K562 (cell line): ENCODE measurements at regions not wholly inside any gene's neighbourhood (a gene's known extent, or its start where the extent isn't known, plus 50 kb on each side); places are given as distances from the start of the nearest gene placed in this dataset.

Experiments used
- ATAC-seq: fragments of 200-7000 bp; cut with Tn5 transposase; 3 replicates; pipeline ENCODE4 v1.9.1; 2020; ENCODE audit warnings: moderate library complexity
- BruUV-seq: library from RNA; stranded (reverse); fragments of 400-500 nt; replicated peaks from 2 replicates; lab custom pipeline; 2021; lab: Mats Ljungman, UMichigan
- CTCF ChIA-PET: fragments of 300-600 bp; formaldehyde crosslinking; extraction: SDS; loops from one replicate; lab custom pipeline; 2021; ENCODE audit warnings: low intra/inter-chr PET ratio; lab: Yijun Ruan, JAX
- POLR2A ChIA-PET: fragments of 300-600, 350-650 bp; sonication (Branson Sonifier 250); formaldehyde crosslinking; extraction: SDS; loops from one replicate; lab custom pipeline; 2021; ENCODE audit warnings: antibody characterized with exemption, inconsistent platforms; lab: Yijun Ruan, JAX
- DNase-seq, 4 experiments: peaks; one replicate each; pipeline versions ENCODE4 v3.0.0 to v3.0.0-alpha.2; 2011 to 2018; ENCODE audit warnings: low spot score in 3 of 4, mixed read lengths in 3 of 4; ENCODE audit errors: extremely low read depth in 1 of 4
- FAIRE-seq: peaks from 2 replicates; lab custom pipeline; 2011; peaks lifted over from hg19 to GRCh38; lab: Jason Lieb, UNC
- H2AFZ ChIP-seq: 2 replicates; pipeline ENCODE4 v1.6.0; 2011; ENCODE audit warnings: low read depth, low read length, control low read depth, inconsistent platforms
- H3K27ac ChIP-seq: fragments of 200-600 bp; 3 replicates; pipeline ENCODE4 v1.8.0; 2011; ENCODE audit warnings: low read depth, mild to moderate bottlenecking, control low read depth, inconsistent platforms, low read length, moderate library complexity, mixed read lengths; ENCODE audit errors: extremely low read depth
- H3K27me3 ChIP-seq, 2 experiments: fragments of 300-600 bp in 1 of 2; 2 replicates in 1 of 2; 3 replicates in 1 of 2; pipeline versions ENCODE4 v1.6.0 to v1.8.0; 2011; ENCODE audit warnings: inconsistent platforms in 2 of 2, low read length in 2 of 2, mild to moderate bottlenecking in 1 of 2, mixed read lengths in 1 of 2, moderate library complexity in 1 of 2; ENCODE audit not compliant: control insufficient read depth in 2 of 2, insufficient read depth in 2 of 2
- H3K36me3 ChIP-seq: fragments of 300-600 bp; 3 replicates; pipeline ENCODE4 v1.8.0; 2011; ENCODE audit warnings: mild to moderate bottlenecking, low read length, inconsistent platforms; ENCODE audit not compliant: control insufficient read depth, insufficient read depth
- H3K4me1 ChIP-seq, 2 experiments: fragments of 200-600 bp in 1 of 2; replicated peaks in 1 of 2; 2 replicates in 1 of 2; 3 replicates in 1 of 2; pipeline versions ENCODE4 v1.5.1 to v1.8.0; 2011; ENCODE audit warnings: inconsistent platforms in 2 of 2, low read length in 2 of 2, mild to moderate bottlenecking in 1 of 2, mixed read lengths in 1 of 2, moderate library complexity in 1 of 2; ENCODE audit not compliant: control insufficient read depth in 2 of 2, insufficient read depth in 2 of 2
- H3K4me2 ChIP-seq: 2 replicates; pipeline ENCODE4 v1.6.1; 2011; ENCODE audit warnings: low read length, control low read depth, inconsistent platforms, mixed read lengths; ENCODE audit not compliant: insufficient read depth
- H3K4me3 ChIP-seq: fragments of 200-600 bp; sonication (generic), shearing (Covaris generic); 2 replicates; pipeline ENCODE4 v1.5.1; 2016; ENCODE audit warnings: control low read depth, inconsistent platforms
- H3K79me2 ChIP-seq: fragments of 200-600 bp; 3 replicates; pipeline ENCODE4 v1.8.0; 2011; ENCODE audit warnings: low read length, inconsistent platforms; ENCODE audit not compliant: control insufficient read depth, insufficient read depth
- H3K9ac ChIP-seq, 2 experiments: 2 replicates each; pipeline versions ENCODE4 v1.6.0 to v1.6.1; 2011; ENCODE audit warnings: low read depth in 2 of 2, low read length in 2 of 2, control low read depth in 1 of 2, inconsistent platforms in 1 of 2, mild to moderate bottlenecking in 1 of 2, mixed read lengths in 1 of 2; ENCODE audit not compliant: insufficient read depth in 1 of 2
- H3K9me1 ChIP-seq: one replicate; pipeline ENCODE4 v1.6.0; 2011; ENCODE audit warnings: inconsistent platforms, mild to moderate bottlenecking, low read length, moderate library complexity; ENCODE audit not compliant: control insufficient read depth, insufficient read depth
- H3K9me3 ChIP-seq: replicated peaks from 2 replicates; pipeline ENCODE4 v1.5.1; 2011; ENCODE audit warnings: low read depth, low read length, inconsistent platforms; ENCODE audit not compliant: control insufficient read depth, insufficient read depth
- H4K20me1 ChIP-seq: replicated peaks from 2 replicates; pipeline ENCODE4 v1.6.1; 2011; ENCODE audit warnings: low read length, inconsistent platforms, mixed read lengths; ENCODE audit not compliant: control insufficient read depth, insufficient read depth
- CREB5 ChIP-seq: fragments of 250-450 bp; sonication (Bioruptor Pico); IDR thresholded peaks from 2 replicates; pipeline ENCODE4 v1.5.0; 2020; ENCODE audit warnings: mild to moderate bottlenecking
- CREBBP ChIP-seq: IDR thresholded peaks from one replicate; pipeline ENCODE4 v1.6.1; 2012; ENCODE audit warnings: low read depth, mild to moderate bottlenecking, control low read depth, inconsistent platforms, low read length
- HMBOX1 ChIP-seq: sonication (generic); IDR thresholded peaks from 2 replicates; pipeline ENCODE4 v1.6.1; 2016
- KLF1 ChIP-seq: fragments of 450-650 bp; IDR thresholded peaks from 2 replicates; pipeline ENCODE4 v1.6.1; 2016; ENCODE audit warnings: missing genetic modification characterization, missing compliant biosample characterization
- MEF2A ChIP-seq: IDR thresholded peaks from 2 replicates; pipeline ENCODE4 v1.6.1; 2011; ENCODE audit warnings: low read depth, mild to moderate bottlenecking, low read length, moderate library complexity; ENCODE audit not compliant: control insufficient read depth
- NFATC3 ChIP-seq: fragments of 450-650 bp; IDR thresholded peaks from 2 replicates; pipeline ENCODE4 v1.6.1; 2017; ENCODE audit warnings: mild to moderate bottlenecking
- NR4A1 ChIP-seq, 2 experiments: fragments of 250-450 bp in 1 of 2; fragments of 450-650 bp in 1 of 2; sonication (Bioruptor Pico) in 1 of 2; IDR thresholded peaks; 2 replicates each; pipeline versions ENCODE4 v1.4.0 to v1.6.1; 2016 to 2020; ENCODE audit warnings: mild to moderate bottlenecking in 2 of 2, missing compliant biosample characterization in 1 of 2, missing genetic modification characterization in 1 of 2, moderate library complexity in 1 of 2
- PYGO2 ChIP-seq: fragments of 450-650 bp; IDR thresholded peaks from 2 replicates; pipeline ENCODE4 v1.6.1; 2016; ENCODE audit warnings: mild to moderate bottlenecking, missing genetic modification characterization, moderate library complexity, missing compliant biosample characterization
- ZC3H8 ChIP-seq: fragments of 450-650 bp; IDR thresholded peaks from 2 replicates; pipeline ENCODE4 v1.6.1; 2017
- ZNF57 ChIP-seq: fragments of 450-650 bp; formaldehyde crosslinking; IDR thresholded peaks from 2 replicates; pipeline ENCODE4 v1.4.0; 2020; ENCODE audit warnings: mild to moderate bottlenecking, moderate library complexity
- ZNF609 ChIP-seq: sonication (generic); formaldehyde crosslinking; IDR thresholded peaks from 2 replicates; pipeline ENCODE4 v1.8.1; 2023; ENCODE audit warnings: missing genetic modification reagents, mild to moderate bottlenecking, borderline replicate concordance
- WGBS: fragments of 100-300 bp; shearing (Covaris generic); methylation state at CpG from one replicate; pipeline ENCODE4 v1.1.6; 2016; ENCODE audit warnings: low coverage, mixed read lengths; ENCODE audit not compliant: insufficient coverage; ENCODE audit errors: missing lambda C conversion rate; 5-methylcytosine and 5-hydroxymethylcytosine counted together
- in situ Hi-C: fragments of 300-500 bp; cut with MboI; formaldehyde crosslinking; loops from 4 replicates; pipeline ENCODE4 v1.15.0; 2018; ENCODE audit warnings: inconsistent platforms, mixed read lengths
- intact Hi-C: fragments of 100-400 bp; cut with micrococcal nuclease; formaldehyde crosslinking; loops from 2 replicates; pipeline ENCODE4 v1.14.2; 2022

GRCh38 chr4:25489253-25489797 lies 112.3 kb downstream of the ANAPC4 start (continued):
- TF ChIP-seq KLF1 (tag): no peak

GRCh38 chr4:25493466-25493865 lies 116.4 kb downstream of the ANAPC4 start:
- ChIA-PET CTCF (no interaction called here), POLR2A (no interaction called here)
- H3K9me3 ChIP-seq: no peaks in the 10 kb centered on the region
- H3K79me2 ChIP-seq: no peaks in the 10 kb centered on the region
- in situ Hi-C loops: no loop called here
- no peaks in the 10 kb centered on the region for H3K9me1 ChIP-seq
- H3K9ac ChIP-seq: no peak overlapping the region
- ATAC-seq (no peak), FAIRE-seq (no peak), DNase-seq (no peak)
- 0% methylated on average over 1 of the region's 1 CpG for WGBS
- H3K4me1 ChIP-seq: no peaks in the 10 kb centered on the region
- H2AFZ ChIP-seq: no peak overlapping the region
- H3K4me3 ChIP-seq: no peak overlapping the region
- intact Hi-C loops: no loop called here
- no peaks in the 10 kb centered on the region for H3K36me3 ChIP-seq
- peaks cover 0 to 4% of the 10 kb centered on the region in 2 experiments; a peak in 2 of 5 replicates for H3K27me3 ChIP-seq
- no TSS peak for BruUV-seq
- H3K27ac ChIP-seq: no peak overlapping the region
- H3K4me2 ChIP-seq: no peak overlapping the region
- H4K20me1 ChIP-seq: no peaks in the 10 kb centered on the region
- no peak for TF ChIP-seq CREBBP
- TF ChIP-seq MEF2A: no peak
- TF ChIP-seq NR4A1 (CRISPR knock-in tag; IDR thresholded peaks at IDR 0.05): no peak
- TF ChIP-seq NR4A1 (tag; IDR thresholded peaks at IDR 0.05): no peak
- no peak for TF ChIP-seq CREB5 (CRISPR knock-in tag)
- no peak for TF ChIP-seq PYGO2 (tag)
- TF ChIP-seq ZNF609: no peak
- TF ChIP-seq ZC3H8: no peak
- TF ChIP-seq ZNF57 (CRISPR knock-in tag): no peak
- TF ChIP-seq HMBOX1: no peak
- TF ChIP-seq NFATC3: no peak
- TF ChIP-seq, all 486 proteins: peak for 0
